Gastroesophageal sphincter (tissue), 4 donors: ENCODE measurements at regions not wholly inside any gene's neighbourhood (a gene's known extent, or its start where the extent isn't known, plus 50 kb on each side); places are given as distances from the start of the nearest gene placed in this dataset.

Experiments used
- ATAC-seq: fragments of 150-250 bp; one replicate; pipeline ENCODE4 v1.9.1; 2016; ENCODE audit warnings: mild to moderate bottlenecking, moderate library complexity
- H3K27ac ChIP-seq, 4 donors: fragments of 200-600 bp; sonication (generic) in 3 of 4; 1 replicate in 3 of 4; 2 replicates in 1 of 4; pipeline ENCODE4 v1.5.1; 2016 to 2019
- H3K27me3 ChIP-seq: fragments of 200-600 bp; sonication (generic); one replicate; pipeline ENCODE4 v1.5.1; 2019
- H3K36me3 ChIP-seq, 2 donors: fragments of 200-600 bp; sonication (generic); one replicate each; pipeline ENCODE4 v1.5.1; 2019; ENCODE audit warnings: control low read depth in 1 of 2
- H3K4me1 ChIP-seq, 3 donors: fragments of 200-600 bp; sonication (generic); 1 replicate in 2 of 3; 2 replicates in 1 of 3; pipeline ENCODE4 v1.5.1; 2016 to 2019; ENCODE audit warnings: control low read depth in 2 of 3
- H3K4me3 ChIP-seq, 2 donors: fragments of 200-600 bp; sonication (generic); one replicate each; pipeline ENCODE4 v1.5.1; 2019; ENCODE audit warnings: mild to moderate bottlenecking in 1 of 2, moderate library complexity in 1 of 2
- H3K9me3 ChIP-seq, 3 donors: fragments of 200-600 bp; sonication (generic); one replicate each; pipeline ENCODE4 v1.5.1; 2017 to 2019; ENCODE audit warnings: control low read depth in 2 of 3
- EP300 ChIP-seq: sonication (generic); formaldehyde crosslinking; IDR thresholded peaks from one replicate; pipeline ENCODE4 v1.6.1; 2017; ENCODE audit warnings: antibody characterized with exemption, mild to moderate bottlenecking
- POLR2A ChIP-seq, 2 donors: fragments of 450-650 bp; IDR thresholded peaks; one replicate each; pipeline ENCODE4 v1.6.1; 2017; ENCODE audit warnings: antibody characterized with exemption in 2 of 2, mild to moderate bottlenecking in 2 of 2, moderate library complexity in 1 of 2
- POLR2AphosphoS5 ChIP-seq: sonication (generic); formaldehyde crosslinking; IDR thresholded peaks from one replicate; pipeline ENCODE4 v1.6.1; 2017; ENCODE audit warnings: antibody characterized with exemption
- WGBS, 2 donors: methylation state at CpG; one replicate each; pipeline ENCODE4 v1.1.5; 2018; ENCODE audit warnings: low coverage in 1 of 2; 5-methylcytosine and 5-hydroxymethylcytosine counted together
- TF ChIP-seq, protein P1 (sequence below), 4 experiments: fragments of 200-600 bp in 2 of 4; fragments of 450-650 bp in 2 of 4; sonication (generic) in 1 of 4; IDR thresholded peaks; one replicate each; pipeline ENCODE4 v1.5.1; 2017 to 2019; ENCODE audit warnings: antibody characterized with exemption in 4 of 4, mild to moderate bottlenecking in 2 of 4, moderate library complexity in 2 of 4

DNA sequence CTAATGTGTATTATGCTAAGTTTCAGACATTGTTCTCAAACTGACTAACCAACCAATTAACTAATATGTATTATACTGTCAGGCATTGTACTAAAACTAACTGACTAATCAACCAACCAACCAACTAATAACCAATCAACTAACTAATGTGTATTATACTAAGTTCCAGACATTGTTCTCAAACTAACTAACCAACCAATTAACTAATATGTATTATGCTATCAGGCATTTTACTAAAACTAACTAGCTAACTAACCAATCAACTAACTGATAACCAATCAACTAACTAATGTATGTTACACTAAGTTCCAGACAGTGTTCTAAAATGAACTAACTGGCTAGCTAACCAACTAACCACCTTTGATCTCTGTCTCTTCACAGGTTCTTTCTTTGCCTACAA lies 152.3 kb downstream of the SUDS3 start:
- no peak overlapping the region for H3K4me3 ChIP-seq
- H3K9me3 ChIP-seq = no peaks in the 10 kb centered on the region
- H3K27me3 ChIP-seq = no peaks in the 10 kb centered on the region
- H3K36me3 ChIP-seq = no peaks in the 10 kb centered on the region
- H3K27ac ChIP-seq = no peak overlapping the region
- no peak for TF ChIP-seq POLR2AphosphoS5
- TF ChIP-seq, protein P1, sequence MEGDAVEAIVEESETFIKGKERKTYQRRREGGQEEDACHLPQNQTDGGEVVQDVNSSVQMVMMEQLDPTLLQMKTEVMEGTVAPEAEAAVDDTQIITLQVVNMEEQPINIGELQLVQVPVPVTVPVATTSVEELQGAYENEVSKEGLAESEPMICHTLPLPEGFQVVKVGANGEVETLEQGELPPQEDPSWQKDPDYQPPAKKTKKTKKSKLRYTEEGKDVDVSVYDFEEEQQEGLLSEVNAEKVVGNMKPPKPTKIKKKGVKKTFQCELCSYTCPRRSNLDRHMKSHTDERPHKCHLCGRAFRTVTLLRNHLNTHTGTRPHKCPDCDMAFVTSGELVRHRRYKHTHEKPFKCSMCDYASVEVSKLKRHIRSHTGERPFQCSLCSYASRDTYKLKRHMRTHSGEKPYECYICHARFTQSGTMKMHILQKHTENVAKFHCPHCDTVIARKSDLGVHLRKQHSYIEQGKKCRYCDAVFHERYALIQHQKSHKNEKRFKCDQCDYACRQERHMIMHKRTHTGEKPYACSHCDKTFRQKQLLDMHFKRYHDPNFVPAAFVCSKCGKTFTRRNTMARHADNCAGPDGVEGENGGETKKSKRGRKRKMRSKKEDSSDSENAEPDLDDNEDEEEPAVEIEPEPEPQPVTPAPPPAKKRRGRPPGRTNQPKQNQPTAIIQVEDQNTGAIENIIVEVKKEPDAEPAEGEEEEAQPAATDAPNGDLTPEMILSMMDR (IDR thresholded peaks at IDR 0.05) = no peak
- no peak for TF ChIP-seq POLR2A (IDR thresholded peaks at IDR 0.05)
- no peak for TF ChIP-seq EP300
- H3K4me1 ChIP-seq = peaks cover 0 to 46% (median 7%) of the 10 kb centered on the region in 3 donors
- ATAC-seq = no peak

DNA sequence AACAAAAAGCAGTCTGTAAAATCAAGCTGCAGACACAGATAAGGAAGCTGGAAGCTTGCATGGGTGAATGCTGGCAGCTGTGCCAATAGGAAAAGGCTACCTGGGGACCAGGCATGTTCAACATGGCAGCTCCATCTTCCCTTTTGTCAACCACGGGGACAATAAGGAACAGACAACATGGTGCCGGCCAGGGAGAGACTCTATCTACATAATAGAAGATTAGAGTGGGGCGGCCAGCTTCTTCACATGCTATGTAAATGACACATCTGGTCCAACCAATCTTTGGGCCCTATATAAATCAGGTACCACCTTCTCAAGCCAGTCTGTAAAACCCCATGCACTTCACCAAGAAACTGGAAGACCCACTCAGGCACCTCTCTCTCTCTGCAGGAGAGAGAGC lies 157.6 kb downstream of the SUDS3 start:
- no peaks in the 10 kb centered on the region for H3K27me3 ChIP-seq
- WGBS, 2 donors = 81% methylated on average over 3 of the region's 3 CpGs; no CpG with 5 or more reads in 1 of the 2 donors
- no peak overlapping the region for H3K4me3 ChIP-seq
- no peaks in the 10 kb centered on the region for H3K9me3 ChIP-seq
- peak overlapping the region in 3 of 4 donors; percentile 86 to 98 (median 94) for H3K27ac ChIP-seq
- H3K4me1 ChIP-seq = peaks cover 14 to 76% (median 15%) of the 10 kb centered on the region in 3 donors
- ATAC-seq = no peak
- H3K36me3 ChIP-seq = no peaks in the 10 kb centered on the region
- TF ChIP-seq, protein P1 (IDR thresholded peaks at IDR 0.05) = no peak
- TF ChIP-seq EP300 (no peak), POLR2A (IDR thresholded peaks at IDR 0.05) (no peak), POLR2AphosphoS5 (no peak)

DNA sequence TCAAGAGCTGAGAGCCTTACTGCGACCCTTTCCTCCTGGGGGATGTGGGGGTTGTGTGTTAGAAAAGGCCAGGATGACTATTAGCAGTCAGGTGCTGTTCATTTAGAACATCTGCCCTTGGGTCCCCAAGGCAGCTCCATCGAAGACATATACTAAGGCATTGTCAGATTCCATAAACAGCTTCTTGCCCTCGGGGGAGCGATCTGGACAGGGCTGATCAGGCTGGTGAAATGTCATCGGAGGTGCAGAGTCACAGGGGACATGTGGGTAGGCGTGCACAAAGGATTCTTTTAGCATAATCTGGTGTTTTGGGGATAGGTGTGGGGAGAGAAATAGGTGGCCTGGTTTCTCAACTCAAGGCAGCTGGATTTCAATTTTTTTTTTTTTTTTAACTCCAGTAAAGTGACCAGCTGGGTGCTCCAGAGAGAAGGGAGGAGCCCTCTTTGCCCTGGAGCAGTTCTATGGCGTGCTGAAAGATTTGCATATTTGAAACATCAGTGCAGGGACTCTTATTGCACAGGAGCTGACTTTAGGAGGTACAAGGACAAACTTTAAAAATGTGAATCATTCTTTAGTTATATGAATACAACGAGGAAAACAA lies 160.1 kb downstream of the SUDS3 start:
- Histone ChIP-seq H3K27ac (peak overlapping the region; percentile 86 to 100 (median 96)), H3K9me3 (no peaks in the 10 kb centered on the region), H3K27me3 (no peaks in the 10 kb centered on the region), H3K36me3 (no peaks in the 10 kb centered on the region), H3K4me3 (no peak overlapping the region), H3K4me1 (peaks cover 15 to 91% (median 16%) of the 10 kb centered on the region in 3 donors)
- WGBS, 2 donors = 44 to 71% methylated on average over 4 to 5 of the region's 8 CpGs
- TF ChIP-seq POLR2AphosphoS5 (no peak), POLR2A (IDR thresholded peaks at IDR 0.05) (no peak), EP300 (no peak)
- TF ChIP-seq, protein P1 (IDR thresholded peaks at IDR 0.05) = no peak
- no peak for ATAC-seq

DNA sequence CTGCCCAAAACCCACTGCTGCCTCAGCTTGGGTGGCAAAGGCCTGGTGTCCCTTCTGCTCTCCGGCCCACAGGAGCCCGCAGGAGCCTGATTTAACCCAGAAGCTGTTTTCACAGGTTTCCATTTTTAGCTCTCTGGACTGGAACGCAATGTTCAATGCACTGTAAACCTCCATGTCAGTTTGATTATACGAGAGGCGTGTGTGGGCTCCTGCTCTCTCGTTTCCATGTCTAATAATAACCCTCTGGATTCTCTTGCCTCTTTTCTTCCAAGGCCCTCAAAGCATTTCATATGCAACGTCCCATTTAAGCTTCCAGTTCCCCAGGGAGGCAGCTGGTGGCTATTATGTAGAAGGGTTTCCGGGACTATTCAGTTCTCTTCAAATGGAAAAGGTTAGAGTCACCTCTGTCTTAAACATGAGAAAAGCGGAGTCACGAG lies 161.1 kb downstream of the SUDS3 start:
- Histone ChIP-seq H3K27ac (peak overlapping the region; percentile 86 to 100 (median 96)), H3K4me1 (peaks cover 15 to 80% (median 16%) of the 10 kb centered on the region in 3 donors), H3K27me3 (no peaks in the 10 kb centered on the region), H3K36me3 (no peaks in the 10 kb centered on the region), H3K4me3 (no peak overlapping the region), H3K9me3 (no peaks in the 10 kb centered on the region)
- WGBS, 2 donors = 20 to 31% methylated on average over 9 to 10 of the region's 10 CpGs
- TF ChIP-seq, protein P1 (IDR thresholded peaks at IDR 0.05) = peak in 1 of 4 experiments; percentile 31
- peak; percentile 96 for TF ChIP-seq EP300
- TF ChIP-seq POLR2A (IDR thresholded peaks at IDR 0.05) = no peak
- peak; percentile 99 for TF ChIP-seq POLR2AphosphoS5
- ATAC-seq = peak; percentile 95

DNA sequence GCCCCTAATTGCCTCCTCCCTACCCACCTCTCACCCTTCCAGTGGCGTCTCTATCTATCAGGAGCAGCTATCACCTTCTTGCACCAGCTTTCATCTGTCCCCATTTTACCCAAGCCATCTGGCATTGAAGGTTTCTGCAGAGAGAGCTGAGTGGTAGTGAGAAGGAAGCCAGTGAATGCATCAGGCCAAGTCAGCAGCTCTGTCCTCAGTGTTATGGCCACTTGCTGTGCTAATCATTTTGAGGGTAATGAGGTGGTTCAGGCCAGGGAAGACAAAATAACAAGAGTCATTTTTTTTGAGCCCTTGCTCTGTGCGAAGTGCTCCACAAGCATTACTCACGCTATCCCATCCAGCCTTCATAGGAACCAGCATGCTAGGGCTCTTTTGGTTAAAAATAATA lies 164.7 kb downstream of the SUDS3 start:
- Histone ChIP-seq H3K27ac (peak overlapping the region in 2 of 4 donors; percentile 62 to 86), H3K27me3 (no peaks in the 10 kb centered on the region), H3K4me1 (peaks cover 8 to 50% (median 21%) of the 10 kb centered on the region in 3 donors), H3K4me3 (no peak overlapping the region), H3K9me3 (no peaks in the 10 kb centered on the region), H3K36me3 (no peaks in the 10 kb centered on the region)
- ATAC-seq = no peak
- TF ChIP-seq EP300 (no peak), POLR2AphosphoS5 (no peak), POLR2A (IDR thresholded peaks at IDR 0.05) (no peak)
- TF ChIP-seq, protein P1 (IDR thresholded peaks at IDR 0.05) = no peak
- WGBS, 2 donors = 67 to 100% methylated on average over 2 to 3 of the region's 3 CpGs
